ENCODE measurements at regions not wholly inside any gene's neighbourhood (a gene's known extent, or its start where the extent isn't known, plus 50 kb on each side); places are given as distances from the start of the nearest gene placed in this dataset.

GRCh38 chr18:66440433-66440832 is 163.5 kb downstream of the CDH19 start:
- no peak for TF ChIP-seq CTCF (IDR thresholded peaks at IDR 0.05)
- TF ChIP-seq EP300 (IDR thresholded peaks at IDR 0.05) = no peak
- TF ChIP-seq POLR2A (IDR thresholded peaks at IDR 0.05) = no peak
